Sigmoid colon (tissue), 6 donors: ENCODE measurements at regions not wholly inside any gene's neighbourhood (a gene's known extent, or its start where the extent isn't known, plus 50 kb on each side); places are given as distances from the start of the nearest gene placed in this dataset.

Experiments used
- DNase-seq: peaks from one replicate; pipeline ENCODE4 v3.0.0-alpha.2; 2019
- H3K27ac ChIP-seq, 4 donors: fragments of 200-600 bp; sonication (generic); one replicate each; pipeline ENCODE4 v1.5.1; 2016 to 2019; ENCODE audit warnings: mild to moderate bottlenecking in 1 of 4
- H3K27me3 ChIP-seq, 3 donors: fragments of 200-600 bp; sonication (generic); one replicate each; pipeline ENCODE4 v1.5.1; 2019; ENCODE audit warnings: mild to moderate bottlenecking in 1 of 3
- H3K36me3 ChIP-seq, 4 donors: fragments of 200-600 bp; sonication (generic); one replicate each; pipeline ENCODE4 v1.5.1; 2016 to 2019
- H3K4me1 ChIP-seq, 4 donors: fragments of 200-600 bp; sonication (generic); one replicate each; pipeline ENCODE4 v1.5.1; 2017 to 2019
- H3K4me3 ChIP-seq, 4 donors: fragments of 200-600 bp; sonication (generic); one replicate each; pipeline ENCODE4 v1.5.1; 2017 to 2019; ENCODE audit warnings: mild to moderate bottlenecking in 2 of 4, moderate library complexity in 1 of 4
- H3K9me3 ChIP-seq, 4 donors: fragments of 200-600 bp in 3 of 4; sonication (generic) in 3 of 4; one replicate each; pipeline versions ENCODE4 v1.5.1 to v1.6.1; 2013 to 2019
- EP300 ChIP-seq, 4 donors: sonication (generic); formaldehyde crosslinking; IDR thresholded peaks; one replicate each; pipeline ENCODE4 v1.6.1; 2017; ENCODE audit warnings: antibody characterized with exemption in 4 of 4
- POLR2A ChIP-seq, 2 donors: fragments of 450-650 bp; IDR thresholded peaks; one replicate each; pipeline ENCODE4 v1.6.1; 2016; ENCODE audit warnings: antibody characterized with exemption in 2 of 2, mild to moderate bottlenecking in 2 of 2, moderate library complexity in 2 of 2
- POLR2AphosphoS5 ChIP-seq, 4 donors: sonication (generic); formaldehyde crosslinking; IDR thresholded peaks; one replicate each; pipeline ENCODE4 v1.6.1; 2017; ENCODE audit warnings: antibody characterized with exemption in 4 of 4
- WGBS, 2 donors: extraction: QIAGEN DNeasy Blood & Tissue Kit; methylation state at CpG; one replicate each; pipeline ENCODE4 v1.1.7; 2013; 5-methylcytosine and 5-hydroxymethylcytosine counted together
- intact Hi-C: fragments of 100-400 bp; cut with DNase I; formaldehyde crosslinking; loops from one replicate; pipeline ENCODE4 v1.15.1; 2023
- TF ChIP-seq, protein P1 (sequence below), 4 experiments: fragments of 450-650 bp in 3 of 4; fragments of 200-600 bp in 1 of 4; IDR thresholded peaks; one replicate each; pipeline ENCODE4 v1.5.1; 2016 to 2019; ENCODE audit warnings: antibody characterized with exemption in 4 of 4, mild to moderate bottlenecking in 3 of 4, moderate library complexity in 2 of 4
- donor health status: healthy with polysubstance abuse.
- donor health status: healthy.

- no peaks in the 10 kb centered on the region for H3K27me3 ChIP-seq
- no peak overlapping the region for H3K27ac ChIP-seq
- DNase-seq: no peak
- WGBS, 2 donors: 60 to 69% methylated on average over 8 of the region's 8 CpGs
- H3K4me1 ChIP-seq: peaks cover 0 to 4% (median 0%) of the 10 kb centered on the region in 4 donors
- intact Hi-C loops: no loop called here
- no peaks in the 10 kb centered on the region for H3K36me3 ChIP-seq
- H3K4me3 ChIP-seq: no peak overlapping the region
- TF ChIP-seq EP300 (IDR thresholded peaks at IDR 0.05) (no peak), POLR2A (IDR thresholded peaks at IDR 0.05) (no peak), POLR2AphosphoS5 (IDR thresholded peaks at IDR 0.05) (no peak)
- TF ChIP-seq, protein P1, sequence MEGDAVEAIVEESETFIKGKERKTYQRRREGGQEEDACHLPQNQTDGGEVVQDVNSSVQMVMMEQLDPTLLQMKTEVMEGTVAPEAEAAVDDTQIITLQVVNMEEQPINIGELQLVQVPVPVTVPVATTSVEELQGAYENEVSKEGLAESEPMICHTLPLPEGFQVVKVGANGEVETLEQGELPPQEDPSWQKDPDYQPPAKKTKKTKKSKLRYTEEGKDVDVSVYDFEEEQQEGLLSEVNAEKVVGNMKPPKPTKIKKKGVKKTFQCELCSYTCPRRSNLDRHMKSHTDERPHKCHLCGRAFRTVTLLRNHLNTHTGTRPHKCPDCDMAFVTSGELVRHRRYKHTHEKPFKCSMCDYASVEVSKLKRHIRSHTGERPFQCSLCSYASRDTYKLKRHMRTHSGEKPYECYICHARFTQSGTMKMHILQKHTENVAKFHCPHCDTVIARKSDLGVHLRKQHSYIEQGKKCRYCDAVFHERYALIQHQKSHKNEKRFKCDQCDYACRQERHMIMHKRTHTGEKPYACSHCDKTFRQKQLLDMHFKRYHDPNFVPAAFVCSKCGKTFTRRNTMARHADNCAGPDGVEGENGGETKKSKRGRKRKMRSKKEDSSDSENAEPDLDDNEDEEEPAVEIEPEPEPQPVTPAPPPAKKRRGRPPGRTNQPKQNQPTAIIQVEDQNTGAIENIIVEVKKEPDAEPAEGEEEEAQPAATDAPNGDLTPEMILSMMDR (IDR thresholded peaks at IDR 0.05): no peak
- no peaks in the 10 kb centered on the region for H3K9me3 ChIP-seq
Measured at GRCh38 chr13:73220966-73221720, 162.3 kb downstream of the KLF5 start.

DNA sequence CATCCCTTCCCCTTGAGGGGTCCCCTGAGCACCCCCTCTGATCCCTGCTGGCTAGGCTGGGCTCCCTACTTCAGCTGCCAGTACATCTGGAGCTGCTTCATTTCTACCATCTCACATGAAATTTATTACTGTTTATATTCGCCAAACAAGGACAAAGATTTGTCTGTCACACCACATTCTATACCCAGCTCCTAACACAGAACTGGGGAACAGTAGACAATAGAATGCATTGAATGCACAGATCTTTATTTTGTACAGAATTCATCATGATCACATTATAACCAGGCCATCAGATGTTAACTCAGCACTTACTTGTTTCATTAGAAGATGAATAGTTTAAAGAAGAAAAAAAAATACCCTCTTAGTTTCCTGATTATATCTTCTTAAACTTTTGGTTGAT lies 159.4 kb downstream of the KLF5 start:
- no peaks in the 10 kb centered on the region for H3K27me3 ChIP-seq
- H3K27ac ChIP-seq: no peak overlapping the region
- no peaks in the 10 kb centered on the region for H3K9me3 ChIP-seq
- DNase-seq: no peak
- H3K4me3 ChIP-seq: no peak overlapping the region
- H3K36me3 ChIP-seq: no peaks in the 10 kb centered on the region
- peaks cover 0 to 4% (median 0%) of the 10 kb centered on the region in 4 donors for H3K4me1 ChIP-seq
- WGBS, 2 donors: 23 to 74% methylated on average over 1 of the region's 1 CpG
- intact Hi-C loops: no loop called here
- TF ChIP-seq EP300 (IDR thresholded peaks at IDR 0.05) (no peak), POLR2AphosphoS5 (IDR thresholded peaks at IDR 0.05) (no peak)

GRCh38 chr13:73216381-73216831 lies 157.6 kb downstream of the KLF5 start:
- Histone ChIP-seq H3K4me1 (peaks cover 0 to 4% (median 0%) of the 10 kb centered on the region in 4 donors), H3K27me3 (no peaks in the 10 kb centered on the region), H3K27ac (no peak overlapping the region), H3K9me3 (no peaks in the 10 kb centered on the region), H3K4me3 (no peak overlapping the region), H3K36me3 (no peaks in the 10 kb centered on the region)
- 27 to 58% methylated on average over 5 of the region's 5 CpGs for WGBS, 2 donors
- TF ChIP-seq, protein P1 (IDR thresholded peaks at IDR 0.05): no peak
- TF ChIP-seq POLR2AphosphoS5 (IDR thresholded peaks at IDR 0.05): no peak
- TF ChIP-seq EP300 (IDR thresholded peaks at IDR 0.05): no peak
- TF ChIP-seq POLR2A (IDR thresholded peaks at IDR 0.05): no peak
- intact Hi-C loops: no loop called here
- no peak for DNase-seq

DNA sequence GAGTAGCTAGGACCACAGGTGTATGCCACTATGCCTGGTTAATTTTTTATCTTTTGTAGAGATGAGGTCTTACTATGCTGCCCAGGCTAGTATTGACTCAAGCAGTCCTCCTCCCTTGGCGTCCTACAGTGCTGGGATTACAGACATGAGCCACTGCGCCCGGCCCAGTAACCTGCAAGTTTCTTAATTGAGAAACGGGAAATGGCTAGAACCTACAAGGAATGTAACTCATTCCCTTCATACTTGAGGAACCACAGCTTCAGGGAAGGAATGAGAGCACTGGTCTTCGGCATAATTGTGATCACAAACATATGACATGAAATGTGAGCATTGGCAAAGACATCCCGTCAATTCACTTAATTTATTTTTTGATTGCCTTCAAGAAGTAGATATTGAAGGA lies 157.0 kb downstream of the KLF5 start:
- Histone ChIP-seq H3K4me1 (peaks cover 0 to 4% (median 0%) of the 10 kb centered on the region in 4 donors), H3K27ac (no peak overlapping the region), H3K9me3 (no peaks in the 10 kb centered on the region), H3K4me3 (no peak overlapping the region), H3K27me3 (no peaks in the 10 kb centered on the region), H3K36me3 (no peaks in the 10 kb centered on the region)
- 44 to 79% methylated on average over 6 of the region's 6 CpGs for WGBS, 2 donors
- TF ChIP-seq POLR2AphosphoS5 (IDR thresholded peaks at IDR 0.05) (no peak), EP300 (IDR thresholded peaks at IDR 0.05) (no peak), POLR2A (IDR thresholded peaks at IDR 0.05) (no peak)
- TF ChIP-seq, protein P1 (IDR thresholded peaks at IDR 0.05): no peak
- intact Hi-C loops: no loop called here
- DNase-seq: no peak

DNA sequence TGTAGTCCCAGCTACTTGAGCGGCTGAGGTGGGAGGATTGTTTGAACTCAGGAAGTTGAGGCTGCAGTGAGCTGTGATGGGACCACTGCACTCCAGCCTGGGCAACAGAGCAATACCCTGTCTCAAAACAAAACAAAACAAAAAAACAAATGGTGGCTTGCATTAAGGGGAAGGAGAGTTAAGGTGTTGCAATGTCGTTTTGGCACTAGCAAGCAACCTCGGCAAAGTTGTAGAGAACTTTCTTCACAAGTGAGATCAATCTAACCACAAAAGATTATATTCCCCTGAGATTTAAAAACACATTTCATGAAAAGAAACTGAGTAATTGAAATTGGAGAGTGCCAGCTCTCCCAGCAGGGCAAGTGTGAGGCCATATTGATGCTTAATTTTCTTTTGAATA lies 153.7 kb downstream of the KLF5 start:
- no peak for DNase-seq
- peaks cover 0 to 4% (median 0%) of the 10 kb centered on the region in 4 donors for H3K4me1 ChIP-seq
- no peak overlapping the region for H3K4me3 ChIP-seq
- intact Hi-C loops: no loop called here
- WGBS, 2 donors: 68 to 91% methylated on average over 3 of the region's 3 CpGs
- TF ChIP-seq, protein P1 (IDR thresholded peaks at IDR 0.05): no peak
- TF ChIP-seq EP300 (IDR thresholded peaks at IDR 0.05): no peak
- TF ChIP-seq POLR2AphosphoS5 (IDR thresholded peaks at IDR 0.05): no peak
- no peak for TF ChIP-seq POLR2A (IDR thresholded peaks at IDR 0.05)
- H3K36me3 ChIP-seq: no peaks in the 10 kb centered on the region
- no peak overlapping the region for H3K27ac ChIP-seq
- no peaks in the 10 kb centered on the region for H3K9me3 ChIP-seq
- H3K27me3 ChIP-seq: no peaks in the 10 kb centered on the region
